ENCODE measurements at regions not wholly inside any gene's neighbourhood (a gene's known extent, or its start where the extent isn't known, plus 50 kb on each side); places are given as distances from the start of the nearest gene placed in this dataset.

- no peaks in the 10 kb centered on the region for H3K79me2 ChIP-seq (ENCODE audit: insufficient read depth, low read length)
- no peak overlapping the region for H3K27ac ChIP-seq (ENCODE audit: low read depth, low read length)
- peaks cover 13% of the 10 kb centered on the region; the same call in 1 of the 2 replicates for H3K27me3 ChIP-seq (ENCODE audit: insufficient read depth, low read length)
- TF ChIP-seq RAD21 (IDR thresholded peaks at IDR 0.05; ENCODE audit: low read depth) (no peak), TCF7L2 (IDR thresholded peaks at IDR 0.05; ENCODE audit: borderline replicate concordance, extremely low read depth, insufficient read depth, insufficient read length) (no peak), CEBPB (IDR thresholded peaks at IDR 0.05; ENCODE audit: low read depth) (no peak), POLR2A (IDR thresholded peaks at IDR 0.05; ENCODE audit: borderline replicate concordance, extremely low read depth, insufficient read depth, insufficient read length) (no peak), FOSL1 (IDR thresholded peaks at IDR 0.05; ENCODE audit: low read depth) (no peak), YY1 (IDR thresholded peaks at IDR 0.05; ENCODE audit: extremely low read depth, insufficient replicate concordance, low read depth, low read length) (no peak), SRF (IDR thresholded peaks at IDR 0.05; ENCODE audit: low read depth) (no peak), CBX3 (IDR thresholded peaks at IDR 0.05; ENCODE audit: low read depth) (no peak), JUND (IDR thresholded peaks at IDR 0.05) (no peak), SP1 (IDR thresholded peaks at IDR 0.05; ENCODE audit: low read depth) (no peak), EZH2phosphoT487 (IDR thresholded peaks at IDR 0.05; ENCODE audit: borderline replicate concordance) (no peak), ELF1 (IDR thresholded peaks at IDR 0.05; ENCODE audit: borderline replicate concordance, low read depth) (no peak), EGR1 (IDR thresholded peaks at IDR 0.05; ENCODE audit: low read depth) (no peak), ATF3 (IDR thresholded peaks at IDR 0.05) (no peak), ZBTB33 (IDR thresholded peaks at IDR 0.05; ENCODE audit: extremely low read depth, insufficient replicate concordance, low read length) (no peak), ZNF274 (IDR thresholded peaks at IDR 0.05; ENCODE audit: low read depth, low read length) (no peak), CTCF (IDR thresholded peaks at IDR 0.05 in 2 of 3, conservative IDR thresholded peaks at IDR 0.05 in 1 of 3; ENCODE audit: borderline replicate concordance in 1 of 3, insufficient read depth in 1 of 3, low read depth in 2 of 3, low read length in 2 of 3) (no peak)
- ChIA-PET POLR2A (no interaction called here), RAD21 (ENCODE audit: low non-redundant PET in 1 of 2, low total read pairs in 2 of 2, uncharacterized antibody in 2 of 2, unreplicated experiment in 2 of 2) (no interaction called here), CTCF (no interaction called here)
- H3K9me2 ChIP-seq (ENCODE audit: insufficient read depth), result no peaks in the 10 kb centered on the region
- no peak overlapping the region for H3K4me2 ChIP-seq (ENCODE audit: low read length)
- ATAC-seq (no peak), DNase-seq (ENCODE audit: low read depth, low spot score) (no peak)
- H3K4me1 ChIP-seq (ENCODE audit: control insufficient read depth in 1 of 2, insufficient read depth in 2 of 2, low read length in 2 of 2), result no peaks in the 10 kb centered on the region
- H3K9me3 ChIP-seq (ENCODE audit: control insufficient read depth in 1 of 2, insufficient read depth in 1 of 2, low read depth in 1 of 2, low read length in 2 of 2), result no peaks in the 10 kb centered on the region
- no peak overlapping the region for H3K4me3 ChIP-seq (replicated peaks in 1 of 2; ENCODE audit: low read depth in 1 of 2, low read length in 2 of 2)
- H3K36me3 ChIP-seq (ENCODE audit: control insufficient read depth in 1 of 2, insufficient read depth in 2 of 2, low read length in 2 of 2), result no peaks in the 10 kb centered on the region
- H4K20me1 ChIP-seq (ENCODE audit: insufficient read depth), result no peaks in the 10 kb centered on the region
- BruUV-seq (replicated peaks), result no TSS peak
- no peak overlapping the region for H2AFZ ChIP-seq (ENCODE audit: low read depth, low read length, poor library complexity, severe bottlenecking)
- intact Hi-C loops (cut with micrococcal nuclease), result no loop called here
- no peak overlapping the region for H3K9ac ChIP-seq (ENCODE audit: low read length)
These were observed 324.4 kb upstream of the B3GAT1 start for GRCh38 chr11:134736251-134736947.

Measured in HCT116 (cell line).